ENCODE measurements at regions not wholly inside any gene's neighbourhood (a gene's known extent, or its start where the extent isn't known, plus 50 kb on each side); places are given as distances from the start of the nearest gene placed in this dataset.

GRCh38 chr2:220366765-220367164 lies 739.3 kb downstream of the SLC4A3 start:
- TF ChIP-seq EZH2 (IDR thresholded peaks at IDR 0.05; ENCODE audit: insufficient read depth, poor library complexity, severe bottlenecking) (no peak), EZH2phosphoT487 (IDR thresholded peaks at IDR 0.05; ENCODE audit: insufficient read depth, low read depth) (no peak)
